Type B pancreatic cell (in vitro differentiated cells): ENCODE measurements at regions not wholly inside any gene's neighbourhood (a gene's known extent, or its start where the extent isn't known, plus 50 kb on each side); places are given as distances from the start of the nearest gene placed in this dataset.

ENCODE experiments used
- DNase-seq: peaks from one replicate; pipeline ENCODE4 v3.0.0; 2021; ENCODE audit warnings: mixed read lengths; ENCODE audit not compliant: unreplicated experiment; ENCODE audit errors: extremely low spot score
- H3K27ac Mint-ChIP-seq: 2 replicates; pipeline ENCODE4 v1.8.0; 2021; ENCODE audit warnings: mild to moderate bottlenecking, mixed read lengths
- H3K27me3 Mint-ChIP-seq: 2 replicates; pipeline ENCODE4 v1.8.0; 2021; ENCODE audit warnings: mixed read lengths
- H3K36me3 Mint-ChIP-seq: 2 replicates; pipeline ENCODE4 v1.8.0; 2021; ENCODE audit warnings: mixed read lengths
- H3K4me1 Mint-ChIP-seq: one replicate; pipeline ENCODE4 v1.8.0; 2021; ENCODE audit warnings: mixed read lengths; ENCODE audit not compliant: unreplicated experiment
- H3K4me3 Mint-ChIP-seq: 2 replicates; pipeline ENCODE4 v1.8.0; 2021; ENCODE audit warnings: mild to moderate bottlenecking, mixed read lengths
- H3K9me3 Mint-ChIP-seq: 2 replicates; pipeline ENCODE4 v1.8.0; 2021; ENCODE audit warnings: mixed read lengths
- CTCF ChIP-seq: fragments of 200-600 bp; sonication (generic); conservative IDR thresholded peaks from 2 replicates; pipeline ENCODE4 v1.5.0; 2021; ENCODE audit warnings: antibody characterized with exemption, mild to moderate bottlenecking

- no peak for DNase-seq
- H3K4me3 Mint-ChIP-seq, result no peak overlapping the region
- H3K4me1 Mint-ChIP-seq, result no peaks in the 10 kb centered on the region
These were observed 155.8 kb upstream of the BRINP3 start for GRCh38 chr1:190633488-190633887.

GRCh38 chr1:190634134-190634533 is 156.5 kb upstream of the BRINP3 start:
- DNase-seq, result no peak
- Mint-ChIP-seq H3K4me1 (no peaks in the 10 kb centered on the region), H3K4me3 (no peak overlapping the region), H3K9me3 (no peaks in the 10 kb centered on the region), H3K36me3 (no peaks in the 10 kb centered on the region), H3K27me3 (no peaks in the 10 kb centered on the region), H3K27ac (no peak overlapping the region)
- TF ChIP-seq CTCF, result no peak

More at GRCh38 chr1:190633488-190633887, 155.8 kb upstream of the BRINP3 start:
- no peak overlapping the region for H3K27ac Mint-ChIP-seq
- TF ChIP-seq CTCF, result peak; percentile 33
- no peaks in the 10 kb centered on the region for H3K27me3 Mint-ChIP-seq
- no peaks in the 10 kb centered on the region for H3K36me3 Mint-ChIP-seq
- H3K9me3 Mint-ChIP-seq, result no peaks in the 10 kb centered on the region

GRCh38 chr1:190649553-190649952 is 171.9 kb upstream of the BRINP3 start:
- Mint-ChIP-seq H3K4me3 (no peak overlapping the region), H3K9me3 (no peaks in the 10 kb centered on the region), H3K36me3 (no peaks in the 10 kb centered on the region), H3K4me1 (no peaks in the 10 kb centered on the region), H3K27ac (no peak overlapping the region), H3K27me3 (no peaks in the 10 kb centered on the region)
- no peak for TF ChIP-seq CTCF
- no peak for DNase-seq

GRCh38 chr1:190658907-190659306 is 181.2 kb upstream of the BRINP3 start:
- TF ChIP-seq CTCF, result no peak
- Mint-ChIP-seq H3K27me3 (no peaks in the 10 kb centered on the region), H3K27ac (no peak overlapping the region), H3K4me3 (no peak overlapping the region), H3K9me3 (no peaks in the 10 kb centered on the region), H3K36me3 (no peaks in the 10 kb centered on the region), H3K4me1 (no peaks in the 10 kb centered on the region)
- DNase-seq, result no peak

- Mint-ChIP-seq H3K27me3 (no peaks in the 10 kb centered on the region), H3K9me3 (no peaks in the 10 kb centered on the region), H3K36me3 (no peaks in the 10 kb centered on the region), H3K4me1 (no peaks in the 10 kb centered on the region), H3K27ac (no peak overlapping the region), H3K4me3 (no peak overlapping the region)
- TF ChIP-seq CTCF, result no peak
- DNase-seq, result no peak
These were observed 186.3 kb upstream of the BRINP3 start for GRCh38 chr1:190663962-190664361.

GRCh38 chr1:190665045-190665444 is 187.4 kb upstream of the BRINP3 start:
- Mint-ChIP-seq H3K27me3 (no peaks in the 10 kb centered on the region), H3K27ac (no peak overlapping the region), H3K36me3 (no peaks in the 10 kb centered on the region), H3K9me3 (peaks cover 4% of the 10 kb centered on the region), H3K4me3 (no peak overlapping the region), H3K4me1 (no peaks in the 10 kb centered on the region)
- no peak for DNase-seq
- no peak for TF ChIP-seq CTCF
